Chondrocyte (in vitro differentiated cells): ENCODE measurements at regions not wholly inside any gene's neighbourhood (a gene's known extent, or its start where the extent isn't known, plus 50 kb on each side); places are given as distances from the start of the nearest gene placed in this dataset.

Experiments used
- DNase-seq: peaks from one replicate; pipeline ENCODE4 v3.0.0; 2021; ENCODE audit warnings: mixed read lengths, low spot score
- H3K27ac Mint-ChIP-seq: one replicate; pipeline ENCODE4 v1.8.0; 2021; ENCODE audit warnings: mild to moderate bottlenecking, moderate library complexity, mixed read lengths; ENCODE audit not compliant: unreplicated experiment
- H3K27me3 Mint-ChIP-seq: 2 replicates; pipeline ENCODE4 v1.8.0; 2021; ENCODE audit warnings: low read depth, mixed read lengths
- H3K36me3 Mint-ChIP-seq: 2 replicates; pipeline ENCODE4 v1.8.0; 2021; ENCODE audit warnings: low read depth, mixed read lengths
- H3K4me1 Mint-ChIP-seq: 2 replicates; pipeline ENCODE4 v1.8.0; 2021; ENCODE audit warnings: low read depth, mild to moderate bottlenecking, mixed read lengths
- H3K4me3 Mint-ChIP-seq: one replicate; pipeline ENCODE4 v1.8.0; 2021; ENCODE audit warnings: mild to moderate bottlenecking, moderate library complexity, mixed read lengths; ENCODE audit not compliant: unreplicated experiment
- H3K9me3 Mint-ChIP-seq: 2 replicates; pipeline ENCODE4 v1.8.0; 2021; ENCODE audit warnings: low read depth, mixed read lengths
- CTCF ChIP-seq: fragments of 200-600 bp; sonication (generic); IDR thresholded peaks from 2 replicates; pipeline ENCODE4 v1.5.0; 2021; ENCODE audit warnings: antibody characterized with exemption, mild to moderate bottlenecking, moderate library complexity

- TF ChIP-seq CTCF = no peak
- Mint-ChIP-seq H3K4me1 (no peaks in the 10 kb centered on the region), H3K27ac (no peak overlapping the region), H3K9me3 (peaks cover 3% of the 10 kb centered on the region), H3K36me3 (no peaks in the 10 kb centered on the region), H3K4me3 (no peak overlapping the region), H3K27me3 (peaks cover 11% of the 10 kb centered on the region)
- DNase-seq = no peak
Observed at GRCh38 chr3:180855956-180856355, 56.5 kb upstream of the FXR1 start.

- peaks cover 3% of the 10 kb centered on the region for H3K9me3 Mint-ChIP-seq
- H3K36me3 Mint-ChIP-seq = no peaks in the 10 kb centered on the region
- TF ChIP-seq CTCF = no peak
- no peaks in the 10 kb centered on the region for H3K4me1 Mint-ChIP-seq
- no peak overlapping the region for H3K27ac Mint-ChIP-seq
- DNase-seq = no peak
- no peak overlapping the region for H3K4me3 Mint-ChIP-seq
- H3K27me3 Mint-ChIP-seq = peaks cover 12% of the 10 kb centered on the region
Observed at GRCh38 chr3:180860180-180860858, 52.2 kb upstream of the FXR1 start.
